GM23338 (cell line): ENCODE measurements at regions not wholly inside any gene's neighbourhood (a gene's known extent, or its start where the extent isn't known, plus 50 kb on each side); places are given as distances from the start of the nearest gene placed in this dataset.

Experiments used
- ATAC-seq: fragments of 200-7000 bp; cut with Tn5 transposase; 3 replicates; pipeline ENCODE4 v1.9.1; 2020
- DNase-seq: peaks from one replicate; pipeline ENCODE4 v3.0.0-alpha.2; 2015; ENCODE audit warnings: low spot score
- H2AFZ ChIP-seq: fragments of 200-600 bp; sonication (generic); 2 replicates; pipeline ENCODE4 v1.8.0; 2016; ENCODE audit warnings: antibody characterized with exemption, mild to moderate bottlenecking, moderate library complexity
- H3F3A ChIP-seq: fragments of 200-600 bp; sonication (generic); replicated peaks from 2 replicates; pipeline ENCODE4 v1.8.0; 2017; ENCODE audit warnings: antibody characterized with exemption, mixed run types, low read depth
- H3K27ac ChIP-seq: fragments of 200-600 bp; sonication (generic); 2 replicates; pipeline ENCODE4 v1.6.1; 2016; ENCODE audit warnings: low read depth
- H3K27me3 ChIP-seq: fragments of 200-600 bp; sonication (generic); 2 replicates; pipeline ENCODE4 v1.8.0; 2016; ENCODE audit warnings: mild to moderate bottlenecking, mixed run types, moderate library complexity; ENCODE audit not compliant: insufficient read depth
- H3K36me3 ChIP-seq: fragments of 200-600 bp; sonication (generic); 2 replicates; pipeline ENCODE4 v1.8.0; 2016; ENCODE audit warnings: mild to moderate bottlenecking; ENCODE audit not compliant: insufficient read depth
- H3K4me1 ChIP-seq: fragments of 200-600 bp; sonication (generic); 2 replicates; pipeline ENCODE4 v1.8.0; 2016; ENCODE audit warnings: mild to moderate bottlenecking, moderate library complexity; ENCODE audit not compliant: insufficient read depth
- H3K4me2 ChIP-seq: fragments of 200-600 bp; sonication (generic); 2 replicates; pipeline ENCODE4 v1.7.1; 2017; ENCODE audit warnings: mixed run types
- H3K4me3 ChIP-seq: fragments of 200-600 bp; sonication (generic); 2 replicates; pipeline ENCODE4 v1.6.1; 2016; ENCODE audit warnings: mixed run types
- H3K79me2 ChIP-seq: fragments of 200-600 bp; sonication (generic); replicated peaks from 2 replicates; pipeline ENCODE4 v1.8.0; 2017; ENCODE audit warnings: mild to moderate bottlenecking; ENCODE audit not compliant: insufficient read depth
- H3K9me2 ChIP-seq: fragments of 200-600 bp; sonication (generic); 2 replicates; pipeline ENCODE4 v1.8.0; 2017; ENCODE audit not compliant: insufficient read depth
- H4K20me1 ChIP-seq: fragments of 200-600 bp; sonication (generic); replicated peaks from 2 replicates; pipeline ENCODE4 v1.8.0; 2017; ENCODE audit warnings: mild to moderate bottlenecking; ENCODE audit not compliant: insufficient read depth
- H3K27ac Mint-ChIP-seq: 2 replicates; pipeline ENCODE4 v1.8.0; 2020; ENCODE audit warnings: inconsistent platforms, mild to moderate bottlenecking, moderate library complexity, mixed read lengths
- H3K27me3 Mint-ChIP-seq: 3 replicates; pipeline ENCODE4 v1.8.0; 2022; ENCODE audit warnings: low read depth, mild to moderate bottlenecking, moderate library complexity, mixed read lengths, inconsistent platforms; ENCODE audit not compliant: insufficient read depth, poor library complexity
- H3K36me3 Mint-ChIP-seq: 3 replicates; pipeline ENCODE4 v1.8.0; 2021; ENCODE audit warnings: low read depth, mild to moderate bottlenecking, inconsistent platforms, moderate library complexity, mixed read lengths
- H3K4me1 Mint-ChIP-seq: 3 replicates; pipeline ENCODE4 v1.8.0; 2020; ENCODE audit warnings: mild to moderate bottlenecking, inconsistent platforms, mixed read lengths
- H3K4me3 Mint-ChIP-seq: 3 replicates; pipeline ENCODE4 v1.8.0; 2021; ENCODE audit warnings: moderate library complexity, mild to moderate bottlenecking, inconsistent platforms, mixed read lengths
- H3K9me3 Mint-ChIP-seq: 3 replicates; pipeline ENCODE4 v1.8.0; 2020; ENCODE audit warnings: moderate library complexity, mild to moderate bottlenecking, inconsistent platforms, mixed read lengths
- ETS1 ChIP-seq: IDR thresholded peaks from 2 replicates; pipeline ENCODE4 v1.6.1; 2016; ENCODE audit warnings: antibody characterized with exemption
- EZH2 ChIP-seq: fragments of 200-600 bp; sonication (generic); IDR thresholded peaks from one replicate; pipeline ENCODE4 v1.8.0; 2017; ENCODE audit warnings: antibody characterized with exemption, mild to moderate bottlenecking, low read depth; ENCODE audit not compliant: unreplicated experiment
- EZH2phosphoT487 ChIP-seq: fragments of 200-600 bp; sonication (generic); IDR thresholded peaks from one replicate; pipeline ENCODE4 v1.8.1; 2018; ENCODE audit warnings: antibody characterized with exemption; ENCODE audit not compliant: unreplicated experiment
- JUNB ChIP-seq: IDR thresholded peaks from one replicate; pipeline ENCODE4 v1.6.1; 2016; ENCODE audit warnings: antibody characterized with exemption; ENCODE audit not compliant: unreplicated experiment
- NANOG ChIP-seq: IDR thresholded peaks from 2 replicates; pipeline ENCODE4 v1.6.1; 2016; ENCODE audit warnings: antibody characterized with exemption, borderline replicate concordance
- REST ChIP-seq: IDR thresholded peaks from one replicate; pipeline ENCODE4 v1.6.1; 2018; ENCODE audit warnings: antibody characterized with exemption; ENCODE audit not compliant: unreplicated experiment
- STAT1 ChIP-seq: IDR thresholded peaks from one replicate; pipeline ENCODE4 v1.6.1; 2016; ENCODE audit warnings: antibody characterized with exemption; ENCODE audit not compliant: unreplicated experiment
- TF ChIP-seq, protein P1 (sequence below): fragments of 250-450 bp; sonication (Bioruptor Pico); IDR thresholded peaks from 2 replicates; pipeline ENCODE4 v1.5.0; 2020; ENCODE audit warnings: mild to moderate bottlenecking, moderate library complexity

DNA sequence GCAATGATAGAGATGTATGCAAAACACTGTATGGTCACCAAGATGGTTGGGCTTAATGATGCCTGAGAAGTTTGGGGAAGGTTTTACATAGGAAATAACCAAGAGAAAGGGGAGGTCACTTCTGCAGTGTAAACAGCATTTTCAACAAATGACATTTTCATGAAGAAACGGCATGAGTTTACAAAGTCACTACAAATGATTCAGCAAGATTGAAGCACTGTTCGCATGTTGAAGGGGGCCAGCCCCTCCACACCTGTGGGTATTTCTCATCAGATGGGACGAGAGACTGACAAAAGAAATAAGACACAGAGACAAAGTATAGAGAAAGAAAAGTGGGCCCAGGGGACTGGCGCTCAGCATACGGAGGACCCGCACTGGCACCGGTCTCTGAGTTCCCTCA lies 234.1 kb upstream of the POGK start:
- DNase-seq (no peak), ATAC-seq (no peak)
- Histone ChIP-seq H3K36me3 (no peaks in the 10 kb centered on the region), H3K27ac (no peak overlapping the region), H3K4me3 (no peak overlapping the region), H3K79me2 (no peaks in the 10 kb centered on the region), H3K4me2 (no peak overlapping the region), H3K4me1 (no peaks in the 10 kb centered on the region), H2AFZ (no peak overlapping the region), H4K20me1 (no peaks in the 10 kb centered on the region), H3K27me3 (no peaks in the 10 kb centered on the region), H3F3A (no peaks in the 10 kb centered on the region), H3K9me2 (no peaks in the 10 kb centered on the region)
- H3K27ac Mint-ChIP-seq = peak overlapping the region; percentile 30
- no peaks in the 10 kb centered on the region for H3K36me3 Mint-ChIP-seq
- TF ChIP-seq NANOG (no peak), REST (no peak), ETS1 (no peak), EZH2phosphoT487 (no peak), JUNB (no peak)
- H3K4me1 Mint-ChIP-seq = no peaks in the 10 kb centered on the region
- no peak overlapping the region for H3K4me3 Mint-ChIP-seq
- H3K27me3 Mint-ChIP-seq = no peaks in the 10 kb centered on the region
- H3K9me3 Mint-ChIP-seq = no peaks in the 10 kb centered on the region

DNA sequence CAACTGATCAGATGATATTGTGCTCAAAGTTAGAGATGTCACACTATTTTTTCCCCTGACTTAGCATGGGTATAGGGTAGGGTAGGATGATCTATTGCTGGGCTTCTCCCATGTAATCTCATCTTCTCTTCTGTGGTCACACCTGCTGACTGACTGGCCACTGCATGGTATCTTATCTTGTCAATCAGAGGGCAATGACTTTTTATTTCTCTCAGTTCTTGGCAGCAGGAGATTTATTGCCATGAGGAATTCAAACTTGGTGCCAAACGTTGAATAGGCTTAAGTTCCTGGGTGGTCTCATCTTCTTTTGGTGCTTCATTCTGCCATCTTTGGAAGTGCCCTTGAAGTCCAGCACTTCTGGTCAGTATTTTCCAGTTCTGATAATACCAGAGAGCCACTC lies 226.4 kb upstream of the POGK start:
- no peaks in the 10 kb centered on the region for H3K27me3 Mint-ChIP-seq
- TF ChIP-seq EZH2 (no peak), EZH2phosphoT487 (no peak), NANOG (no peak), STAT1 (no peak)
- TF ChIP-seq, protein P1, sequence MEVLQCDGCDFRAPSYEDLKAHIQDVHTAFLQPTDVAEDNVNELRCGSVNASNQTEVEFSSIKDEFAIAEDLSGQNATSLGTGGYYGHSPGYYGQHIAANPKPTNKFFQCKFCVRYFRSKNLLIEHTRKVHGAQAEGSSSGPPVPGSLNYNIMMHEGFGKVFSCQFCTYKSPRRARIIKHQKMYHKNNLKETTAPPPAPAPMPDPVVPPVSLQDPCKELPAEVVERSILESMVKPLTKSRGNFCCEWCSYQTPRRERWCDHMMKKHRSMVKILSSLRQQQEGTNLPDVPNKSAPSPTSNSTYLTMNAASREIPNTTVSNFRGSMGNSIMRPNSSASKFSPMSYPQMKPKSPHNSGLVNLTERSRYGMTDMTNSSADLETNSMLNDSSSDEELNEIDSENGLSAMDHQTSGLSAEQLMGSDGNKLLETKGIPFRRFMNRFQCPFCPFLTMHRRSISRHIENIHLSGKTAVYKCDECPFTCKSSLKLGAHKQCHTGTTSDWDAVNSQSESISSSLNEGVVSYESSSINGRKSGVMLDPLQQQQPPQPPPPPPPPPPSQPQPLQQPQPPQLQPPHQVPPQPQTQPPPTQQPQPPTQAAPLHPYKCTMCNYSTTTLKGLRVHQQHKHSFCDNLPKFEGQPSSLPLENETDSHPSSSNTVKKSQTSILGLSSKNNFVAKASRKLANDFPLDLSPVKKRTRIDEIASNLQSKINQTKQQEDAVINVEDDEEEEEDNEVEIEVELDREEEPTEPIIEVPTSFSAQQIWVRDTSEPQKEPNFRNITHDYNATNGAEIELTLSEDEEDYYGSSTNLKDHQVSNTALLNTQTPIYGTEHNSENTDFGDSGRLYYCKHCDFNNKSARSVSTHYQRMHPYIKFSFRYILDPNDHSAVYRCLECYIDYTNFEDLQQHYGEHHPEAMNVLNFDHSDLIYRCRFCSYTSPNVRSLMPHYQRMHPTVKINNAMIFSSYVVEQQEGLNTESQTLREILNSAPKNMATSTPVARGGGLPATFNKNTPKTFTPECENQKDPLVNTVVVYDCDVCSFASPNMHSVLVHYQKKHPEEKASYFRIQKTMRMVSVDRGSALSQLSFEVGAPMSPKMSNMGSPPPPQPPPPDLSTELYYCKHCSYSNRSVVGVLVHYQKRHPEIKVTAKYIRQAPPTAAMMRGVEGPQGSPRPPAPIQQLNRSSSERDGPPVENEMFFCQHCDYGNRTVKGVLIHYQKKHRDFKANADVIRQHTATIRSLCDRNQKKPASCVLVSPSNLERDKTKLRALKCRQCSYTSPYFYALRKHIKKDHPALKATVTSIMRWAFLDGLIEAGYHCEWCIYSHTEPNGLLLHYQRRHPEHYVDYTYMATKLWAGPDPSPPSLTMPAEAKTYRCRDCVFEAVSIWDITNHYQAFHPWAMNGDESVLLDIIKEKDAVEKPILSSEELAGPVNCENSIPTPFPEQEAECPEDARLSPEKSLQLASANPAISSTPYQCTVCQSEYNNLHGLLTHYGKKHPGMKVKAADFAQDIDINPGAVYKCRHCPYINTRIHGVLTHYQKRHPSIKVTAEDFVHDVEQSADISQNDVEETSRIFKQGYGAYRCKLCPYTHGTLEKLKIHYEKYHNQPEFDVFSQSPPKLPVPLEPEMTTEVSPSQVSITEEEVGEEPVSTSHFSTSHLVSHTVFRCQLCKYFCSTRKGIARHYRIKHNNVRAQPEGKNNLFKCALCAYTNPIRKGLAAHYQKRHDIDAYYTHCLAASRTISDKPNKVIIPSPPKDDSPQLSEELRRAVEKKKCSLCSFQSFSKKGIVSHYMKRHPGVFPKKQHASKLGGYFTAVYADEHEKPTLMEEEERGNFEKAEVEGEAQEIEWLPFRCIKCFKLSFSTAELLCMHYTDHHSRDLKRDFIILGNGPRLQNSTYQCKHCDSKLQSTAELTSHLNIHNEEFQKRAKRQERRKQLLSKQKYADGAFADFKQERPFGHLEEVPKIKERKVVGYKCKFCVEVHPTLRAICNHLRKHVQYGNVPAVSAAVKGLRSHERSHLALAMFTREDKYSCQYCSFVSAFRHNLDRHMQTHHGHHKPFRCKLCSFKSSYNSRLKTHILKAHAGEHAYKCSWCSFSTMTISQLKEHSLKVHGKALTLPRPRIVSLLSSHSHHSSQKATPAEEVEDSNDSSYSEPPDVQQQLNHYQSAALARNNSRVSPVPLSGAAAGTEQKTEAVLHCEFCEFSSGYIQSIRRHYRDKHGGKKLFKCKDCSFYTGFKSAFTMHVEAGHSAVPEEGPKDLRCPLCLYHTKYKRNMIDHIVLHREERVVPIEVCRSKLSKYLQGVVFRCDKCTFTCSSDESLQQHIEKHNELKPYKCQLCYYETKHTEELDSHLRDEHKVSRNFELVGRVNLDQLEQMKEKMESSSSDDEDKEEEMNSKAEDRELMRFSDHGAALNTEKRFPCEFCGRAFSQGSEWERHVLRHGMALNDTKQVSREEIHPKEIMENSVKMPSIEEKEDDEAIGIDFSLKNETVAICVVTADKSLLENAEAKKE (CRISPR knock-in tag) = no peak

More for the DNA sequence above, 226.4 kb upstream of the POGK start:
- no peaks in the 10 kb centered on the region for H3K27me3 ChIP-seq
- no peaks in the 10 kb centered on the region for H3K36me3 Mint-ChIP-seq
- H3K9me2 ChIP-seq = no peaks in the 10 kb centered on the region
- no peaks in the 10 kb centered on the region for H3K79me2 ChIP-seq
- no peak overlapping the region for H3K4me3 ChIP-seq
- H2AFZ ChIP-seq = no peak overlapping the region
- H3K4me3 Mint-ChIP-seq = no peak overlapping the region
- DNase-seq (no peak), ATAC-seq (no peak)
- H4K20me1 ChIP-seq = no peaks in the 10 kb centered on the region
- no peak overlapping the region for H3K4me2 ChIP-seq
- H3K4me1 ChIP-seq = no peaks in the 10 kb centered on the region
- no peaks in the 10 kb centered on the region for H3K4me1 Mint-ChIP-seq
- H3K9me3 Mint-ChIP-seq = no peaks in the 10 kb centered on the region
- H3F3A ChIP-seq = no peaks in the 10 kb centered on the region
- no peaks in the 10 kb centered on the region for H3K36me3 ChIP-seq
- no peak overlapping the region for H3K27ac ChIP-seq
- no peak overlapping the region for H3K27ac Mint-ChIP-seq
